ENCODE measurements at regions not wholly inside any gene's neighbourhood (a gene's known extent, or its start where the extent isn't known, plus 50 kb on each side); places are given as distances from the start of the nearest gene placed in this dataset.
A peak's percentile ranks its signal among the peaks of the same experiment; 100 is the strongest.

- no peak for TF ChIP-seq CTCF (IDR thresholded peaks at IDR 0.05; ENCODE audit: partially characterized antibody, unreplicated experiment)
- Mint-ChIP-seq H3K4me3 (ENCODE audit: unreplicated experiment) (peak overlapping the region; percentile 11), H3K4me1 (ENCODE audit: low read depth, unreplicated experiment) (peaks cover 9% of the 10 kb centered on the region), H3K9me3 (ENCODE audit: unreplicated experiment) (no peaks in the 10 kb centered on the region), H3K27me3 (ENCODE audit: unreplicated experiment) (peaks cover 2% of the 10 kb centered on the region), H3K27ac (ENCODE audit: unreplicated experiment) (no peak overlapping the region), H3K36me3 (ENCODE audit: unreplicated experiment) (no peaks in the 10 kb centered on the region)
- DNase-seq = no peak
These were observed 217.5 kb downstream of the SNX13 start for GRCh38 chr7:17722798-17723197.

GRCh38 chr7:17725821-17726220 is 214.5 kb downstream of the SNX13 start:
- Mint-ChIP-seq H3K4me3 (ENCODE audit: unreplicated experiment) (no peak overlapping the region), H3K36me3 (ENCODE audit: unreplicated experiment) (peaks cover 5% of the 10 kb centered on the region), H3K9me3 (ENCODE audit: unreplicated experiment) (no peaks in the 10 kb centered on the region), H3K27me3 (ENCODE audit: unreplicated experiment) (no peaks in the 10 kb centered on the region), H3K4me1 (ENCODE audit: low read depth, unreplicated experiment) (peaks cover 9% of the 10 kb centered on the region), H3K27ac (ENCODE audit: unreplicated experiment) (no peak overlapping the region)
- TF ChIP-seq CTCF (IDR thresholded peaks at IDR 0.05; ENCODE audit: partially characterized antibody, unreplicated experiment) = no peak
- DNase-seq = no peak

GRCh38 chr7:17732083-17732482 is 208.2 kb downstream of the SNX13 start:
- H3K9me3 Mint-ChIP-seq (ENCODE audit: unreplicated experiment) = no peaks in the 10 kb centered on the region
- no peak for TF ChIP-seq CTCF (IDR thresholded peaks at IDR 0.05; ENCODE audit: partially characterized antibody, unreplicated experiment)
- H3K4me3 Mint-ChIP-seq (ENCODE audit: unreplicated experiment) = no peak overlapping the region
- H3K27ac Mint-ChIP-seq (ENCODE audit: unreplicated experiment) = no peak overlapping the region
- peaks cover 1% of the 10 kb centered on the region for H3K27me3 Mint-ChIP-seq (ENCODE audit: unreplicated experiment)
- DNase-seq = no peak
- peaks cover 8% of the 10 kb centered on the region for H3K4me1 Mint-ChIP-seq (ENCODE audit: low read depth, unreplicated experiment)
- H3K36me3 Mint-ChIP-seq (ENCODE audit: unreplicated experiment) = peaks cover 15% of the 10 kb centered on the region

Data from glutamatergic neuron (in vitro differentiated cells).